SK-MEL-5 (cell line): ENCODE measurements at regions not wholly inside any gene's neighbourhood (a gene's known extent, or its start where the extent isn't known, plus 50 kb on each side); places are given as distances from the start of the nearest gene placed in this dataset.

Source experiments
- DNase-seq: peaks from one replicate; pipeline ENCODE4 v3.0.0-alpha.2; 2016; ENCODE audit warnings: low read depth, low spot score
- in situ Hi-C: cut with HindIII; loops from 2 replicates; pipeline ENCODE4 v1.10.0; 2016; ENCODE audit warnings: low sequenced_read_pairs, high pct_unique_total_duplicates, low pct_unique_long_range_greater_than_20kb

DNA sequence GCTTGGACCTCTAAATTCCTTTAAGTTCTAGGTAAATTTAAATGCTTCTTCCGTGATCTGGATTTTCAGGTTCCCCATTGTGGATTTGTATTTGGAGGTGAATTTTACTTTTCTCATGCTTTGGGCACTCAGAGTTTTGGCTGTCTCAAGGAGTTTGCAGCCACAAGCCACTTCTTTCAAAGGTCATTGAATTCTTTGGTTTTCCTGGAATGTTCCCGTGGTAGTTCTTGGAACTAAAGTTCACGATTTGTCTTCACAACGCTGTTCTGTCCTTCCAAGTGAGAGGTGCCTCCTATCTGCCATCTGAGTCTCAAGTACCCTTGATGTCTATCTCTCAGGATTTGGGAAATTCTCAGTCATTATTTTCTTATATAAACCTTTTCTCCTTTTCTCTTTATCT, 1438.7 kb upstream of the ZEB2 start:
- DNase-seq = peak; percentile 12
- in situ Hi-C loops = no loop called here

DNA sequence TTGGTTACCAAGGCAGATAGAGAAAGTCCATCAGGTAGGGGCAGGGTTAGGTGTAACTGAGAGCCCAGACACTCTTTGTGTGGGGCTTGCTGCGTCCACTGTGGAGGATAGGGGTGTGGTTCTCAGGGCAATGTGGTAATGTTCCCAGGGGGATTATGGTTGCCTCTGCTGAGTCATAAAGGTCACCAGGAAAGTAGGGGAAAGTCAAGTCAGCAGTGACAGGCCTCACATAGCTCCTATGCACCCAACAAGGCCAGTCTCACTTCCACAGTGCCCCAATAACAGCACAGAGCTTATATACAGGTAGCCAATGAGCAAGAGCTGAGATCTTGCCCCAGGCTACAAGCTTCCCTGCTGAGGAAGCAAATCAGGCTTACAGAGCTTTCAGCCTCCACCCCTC, 1438.0 kb upstream of the ZEB2 start:
- peak; percentile 2 for DNase-seq
- in situ Hi-C loops = no loop called here

DNA sequence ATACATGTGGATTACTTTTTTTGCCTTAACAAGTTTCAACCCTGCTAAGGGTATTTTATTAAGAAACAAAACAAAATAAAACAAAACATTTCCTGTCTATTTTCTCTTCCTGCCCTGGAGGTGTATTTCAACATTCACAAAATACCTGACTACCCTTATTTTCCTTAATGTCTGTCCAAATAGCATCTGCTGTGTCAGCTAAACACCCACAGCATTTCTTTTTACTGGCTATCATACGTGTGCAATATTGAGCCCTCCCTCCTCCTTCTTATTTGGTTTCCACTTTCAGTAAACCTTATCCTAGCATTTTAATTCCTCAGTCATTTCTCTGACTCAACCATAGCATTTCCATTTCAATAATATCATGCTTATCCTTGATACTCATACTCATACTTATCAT, 1420.0 kb upstream of the ZEB2 start:
- DNase-seq = no peak
- in situ Hi-C loops = no loop called here

DNA sequence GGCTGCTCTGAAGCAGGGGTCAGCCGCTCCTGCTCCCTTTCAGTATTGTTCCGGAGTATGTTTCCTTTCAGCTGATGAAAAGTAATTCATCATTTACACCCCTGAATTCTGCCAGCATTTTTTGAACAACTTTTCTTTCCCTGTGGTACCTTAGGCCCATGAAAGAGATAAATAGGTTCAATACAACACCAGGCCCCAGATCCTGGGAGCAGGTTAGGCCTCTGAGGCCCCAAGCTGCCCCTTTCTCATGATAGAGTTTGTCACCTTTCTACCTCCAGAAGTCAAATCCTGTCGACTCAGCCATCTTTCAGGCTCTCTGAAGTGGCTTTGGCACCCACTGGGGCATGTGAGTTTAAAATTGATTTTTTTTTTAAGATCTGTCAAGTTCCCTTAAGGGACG, 1415.1 kb upstream of the ZEB2 start:
- in situ Hi-C loops = no loop called here
- no peak for DNase-seq

DNA sequence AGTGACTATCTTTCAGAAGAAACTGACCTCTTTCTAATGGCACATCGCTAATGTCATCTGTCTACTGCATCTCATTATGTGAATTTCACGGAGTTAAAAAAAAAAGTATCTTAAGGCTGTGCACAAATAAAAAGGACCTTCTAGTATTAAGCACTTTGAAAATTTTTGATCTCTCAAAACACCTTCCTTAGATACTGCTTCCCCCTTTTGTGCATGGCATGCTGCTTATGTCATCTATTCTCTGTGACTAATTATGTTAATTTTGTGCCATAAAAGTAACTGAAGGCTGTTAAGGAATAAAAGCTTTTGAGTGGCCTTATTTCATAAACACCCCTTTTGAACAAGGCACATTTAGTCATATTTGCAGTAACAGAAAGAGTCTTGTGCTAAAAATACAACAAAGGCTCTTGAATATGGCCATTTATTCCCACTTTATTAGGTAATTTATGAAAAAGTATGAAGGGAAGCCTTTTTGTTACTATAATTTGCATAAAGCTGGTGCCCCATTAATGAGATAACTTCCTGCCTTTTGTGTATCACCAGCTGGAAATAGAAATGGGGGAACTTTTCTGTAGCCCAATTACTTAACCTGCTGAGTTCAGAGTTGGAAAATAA, 1412.0 kb upstream of the ZEB2 start:
- DNase-seq = peak; percentile 15
- in situ Hi-C loops = no loop called here

DNA sequence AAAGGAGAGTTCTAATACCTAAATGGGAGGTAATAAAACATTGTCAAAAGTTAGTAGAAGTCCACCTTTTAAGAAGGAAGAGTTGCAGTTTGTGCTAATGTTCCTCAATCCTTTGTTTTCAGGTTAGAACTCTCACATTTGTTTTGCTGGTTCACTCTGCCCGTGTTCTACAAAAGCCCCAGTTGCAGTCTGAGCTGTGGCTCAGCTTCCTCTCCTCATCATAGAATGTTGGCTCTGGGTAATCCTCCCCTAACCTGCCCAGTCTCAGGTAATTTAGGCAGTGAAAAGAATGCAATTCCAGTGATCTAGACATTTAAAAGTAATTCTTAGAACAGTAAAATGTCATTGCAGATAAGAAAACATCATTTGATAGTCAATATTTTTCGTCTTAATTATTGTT, 1410.4 kb upstream of the ZEB2 start:
- no peak for DNase-seq
- in situ Hi-C loops = no loop called here

DNA sequence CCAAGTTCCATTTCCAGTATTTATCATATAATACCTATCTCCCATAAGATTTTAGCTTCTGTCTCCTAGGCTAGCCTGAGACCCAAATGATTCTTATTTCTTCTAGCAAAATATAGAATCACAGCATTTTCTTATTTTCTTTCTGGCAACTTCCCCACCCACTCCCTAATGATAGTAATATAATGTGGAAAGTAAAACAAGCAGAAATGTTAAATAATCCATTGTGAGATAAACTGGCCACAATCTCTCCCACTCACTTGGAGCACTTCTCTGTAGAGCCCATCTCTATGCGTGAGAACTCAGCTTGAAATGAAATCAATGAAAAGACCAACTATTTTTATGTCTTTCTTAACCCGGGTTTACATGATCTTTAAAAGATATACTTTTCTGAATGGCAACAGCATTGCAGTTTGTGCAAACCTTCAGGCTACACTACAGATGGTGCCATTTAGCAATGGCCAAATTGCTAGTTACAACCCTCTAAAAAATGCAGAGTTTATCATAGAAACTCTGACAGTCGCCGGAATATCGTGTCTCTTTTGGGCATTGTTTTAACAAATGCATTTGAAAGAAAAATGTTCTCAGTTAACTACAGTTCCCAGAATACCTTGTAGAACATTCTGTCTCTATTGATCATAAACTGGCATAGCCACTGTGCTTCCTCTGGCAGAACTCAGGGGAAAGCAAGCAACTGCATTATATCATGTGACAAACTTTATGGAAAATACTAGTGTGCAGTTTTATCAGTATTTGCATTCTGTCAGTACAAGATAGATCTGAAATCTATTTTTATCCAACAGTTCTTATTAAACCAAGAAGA, 1407.4 kb upstream of the ZEB2 start:
- in situ Hi-C loops = no loop called here
- no peak for DNase-seq

DNA sequence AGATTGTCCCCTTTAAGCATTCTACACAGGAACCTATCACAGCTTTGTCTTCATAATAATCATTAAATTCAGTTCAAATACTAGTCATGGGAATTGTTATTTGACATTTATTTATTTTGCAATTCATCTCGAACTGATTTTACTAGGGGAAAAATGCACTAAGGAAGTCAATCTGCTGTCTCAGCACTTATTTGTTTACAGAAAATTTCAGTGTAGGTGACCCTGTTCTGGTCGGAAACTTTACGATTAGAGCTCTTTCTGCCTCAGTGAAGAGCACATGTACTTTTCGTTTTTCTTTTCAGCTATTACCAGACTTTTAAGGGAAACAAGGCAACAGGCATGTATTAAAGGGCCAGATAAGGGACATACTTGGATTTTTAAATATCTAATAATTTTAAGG, 1405.7 kb upstream of the ZEB2 start:
- in situ Hi-C loops = no loop called here
- DNase-seq = no peak

DNA sequence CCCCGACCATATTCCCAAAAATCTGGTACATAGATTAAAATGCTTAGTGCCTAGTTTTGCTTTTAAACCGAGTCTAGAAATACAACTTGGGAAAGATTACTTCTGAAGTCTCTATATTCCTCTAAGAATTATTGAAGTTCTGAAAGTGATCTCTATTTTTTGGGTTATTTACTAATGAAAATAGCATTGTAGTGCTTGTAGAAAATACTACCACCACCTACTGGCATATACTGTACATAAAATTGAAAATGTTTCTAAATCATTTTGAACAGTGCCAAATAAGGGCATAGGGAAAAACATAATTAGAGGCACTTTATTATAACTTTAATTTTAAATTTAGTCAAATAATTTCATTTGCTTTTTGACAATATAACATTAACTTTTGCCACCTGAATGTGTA, 1399.6 kb upstream of the ZEB2 start:
- DNase-seq = peak; percentile 52
- in situ Hi-C loops = no loop called here

DNA sequence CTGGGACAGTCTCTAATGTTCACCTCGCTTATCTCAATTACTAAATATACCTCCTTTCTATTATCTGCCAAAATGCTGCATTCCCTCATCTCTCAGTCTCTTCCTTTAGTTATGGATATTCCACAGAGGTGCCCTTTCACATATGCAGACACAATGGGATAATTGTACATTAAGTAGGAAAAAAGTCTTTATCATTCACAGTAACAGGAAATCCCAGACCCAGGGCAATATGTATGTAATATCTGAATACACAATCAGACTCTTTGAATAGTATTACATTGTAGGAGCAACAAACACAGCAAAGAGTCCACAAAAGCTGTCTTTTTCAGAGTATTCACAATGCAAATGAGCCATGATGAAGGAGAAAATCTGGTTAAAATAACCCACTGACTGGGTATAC, 1399.0 kb upstream of the ZEB2 start:
- in situ Hi-C loops = no loop called here
- peak; percentile 97 for DNase-seq

DNA sequence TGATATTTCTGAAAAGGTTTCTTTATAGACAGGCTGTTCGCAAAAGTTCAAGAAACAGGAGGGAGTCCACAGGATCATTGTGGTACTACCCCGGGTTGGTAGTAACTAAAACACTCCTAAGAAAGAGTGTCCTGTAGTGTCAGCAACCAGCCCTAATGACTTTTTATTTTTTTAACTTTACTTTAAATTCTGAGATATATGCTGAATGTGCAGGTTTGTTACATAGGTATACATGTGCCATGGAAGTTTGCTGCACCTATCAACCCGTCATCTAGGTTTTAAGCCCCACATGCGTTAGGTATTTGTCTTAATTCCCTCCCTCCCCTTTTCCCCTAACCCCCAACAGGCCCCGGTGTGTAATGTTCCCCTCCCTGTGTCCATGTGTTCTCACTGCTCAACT, 1396.9 kb upstream of the ZEB2 start:
- in situ Hi-C loops = no loop called here
- no peak for DNase-seq

DNA sequence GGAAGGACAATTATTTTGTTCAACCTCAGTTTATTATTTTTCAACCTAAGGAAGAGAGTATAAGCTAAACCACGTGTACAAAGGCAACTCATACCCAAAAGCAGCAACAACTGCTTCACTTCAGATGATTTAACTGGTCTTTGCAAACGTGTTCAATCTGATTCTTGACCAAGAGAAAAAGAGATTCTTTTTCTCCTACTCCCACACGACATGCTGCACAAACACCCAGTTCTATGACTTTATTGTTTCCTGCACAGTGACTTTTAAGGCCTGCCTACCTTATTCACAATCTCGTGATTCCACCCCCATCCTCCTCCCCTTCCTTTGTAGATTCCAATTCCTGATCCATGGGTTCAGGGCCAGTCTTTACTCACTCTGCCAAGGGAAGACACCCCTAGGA, 1394.8 kb upstream of the ZEB2 start:
- DNase-seq = peak; percentile 92
- in situ Hi-C loops = no loop called here

DNA sequence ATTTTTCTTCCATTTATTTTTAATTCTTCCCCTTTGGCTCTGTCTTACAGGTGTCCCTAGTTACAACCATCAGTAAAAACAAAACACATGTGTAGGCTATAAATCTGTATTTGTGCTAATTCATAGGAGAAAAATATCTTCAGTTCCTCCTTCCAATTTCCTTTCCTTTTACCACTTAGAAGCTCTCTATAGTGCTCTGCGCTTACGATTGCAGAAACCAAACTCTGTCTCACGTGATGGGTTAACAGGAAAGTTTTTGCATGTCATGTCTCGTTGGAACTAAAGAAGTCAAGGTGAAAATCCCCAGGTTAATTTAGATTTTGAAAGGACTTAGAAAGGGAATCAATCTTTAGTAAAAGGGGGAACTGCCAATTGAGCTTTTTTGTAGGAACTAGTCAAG, 1390.5 kb upstream of the ZEB2 start:
- DNase-seq = no peak
- in situ Hi-C loops = no loop called here

DNA sequence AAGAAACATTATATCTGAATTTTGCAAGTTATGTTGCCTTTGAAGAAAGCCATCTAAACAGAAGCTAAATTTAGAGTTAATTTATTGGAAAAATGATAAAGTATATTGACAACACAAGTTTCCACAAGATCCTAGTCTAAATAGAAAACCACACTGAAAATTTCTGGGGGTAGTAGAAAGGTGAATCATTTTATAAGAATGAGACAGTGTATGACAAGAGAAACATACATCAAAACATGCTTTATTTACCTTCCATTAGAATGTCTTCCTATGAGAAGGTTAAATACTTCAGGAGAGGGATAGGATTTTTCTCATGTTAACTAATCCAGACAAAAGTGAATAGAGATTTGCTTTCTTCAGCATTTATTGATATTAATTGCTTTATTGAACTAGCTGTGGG, 1389.8 kb upstream of the ZEB2 start:
- DNase-seq = no peak
- in situ Hi-C loops = no loop called here

DNA sequence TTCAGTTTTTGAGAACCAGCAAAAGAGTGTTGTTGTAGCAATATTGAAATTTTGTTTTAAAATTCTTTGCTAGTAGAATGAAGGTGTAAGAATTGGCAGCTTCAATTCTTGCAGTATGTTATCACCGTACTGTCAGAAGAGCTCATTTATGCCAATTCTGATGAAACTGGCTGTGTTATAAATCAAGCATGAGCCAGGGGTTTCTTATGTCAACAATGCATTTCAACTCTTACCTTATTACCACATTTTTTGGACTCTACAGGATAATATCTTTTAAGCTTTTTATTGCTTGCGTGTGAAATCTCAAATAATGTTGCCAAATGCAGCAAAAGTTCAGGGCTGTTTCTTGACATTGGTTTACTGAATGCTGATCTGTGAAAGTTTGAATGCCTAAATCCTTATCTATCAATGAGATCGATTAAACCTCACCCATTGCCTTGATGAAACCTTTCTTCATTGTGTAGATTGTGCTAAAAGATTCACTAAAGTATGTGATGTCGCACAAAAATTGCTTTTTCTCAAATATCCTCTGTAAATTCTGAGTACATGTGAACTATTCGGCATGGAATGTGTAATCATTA, 1389.3 kb upstream of the ZEB2 start:
- in situ Hi-C loops = no loop called here
- no peak for DNase-seq

DNA sequence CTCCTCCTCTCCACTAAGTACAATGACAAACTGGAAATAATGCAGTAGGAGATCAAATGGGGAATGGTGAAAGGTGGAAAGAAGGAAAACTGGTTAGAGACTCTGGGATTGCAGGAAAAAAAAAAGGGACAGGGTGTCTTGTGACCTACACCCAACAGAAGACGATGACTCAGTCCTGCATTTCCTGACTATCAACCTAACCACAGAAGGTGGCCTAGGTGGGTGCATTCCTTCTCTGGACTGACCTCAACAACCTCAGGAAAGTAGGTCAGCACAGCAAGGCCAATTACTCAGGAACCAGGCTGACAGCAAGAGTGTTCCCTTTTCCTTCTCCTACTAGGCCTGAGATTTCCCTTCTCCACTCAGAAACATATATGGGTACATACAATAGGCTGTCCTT, 1386.4 kb upstream of the ZEB2 start:
- in situ Hi-C loops = no loop called here
- DNase-seq = no peak

DNA sequence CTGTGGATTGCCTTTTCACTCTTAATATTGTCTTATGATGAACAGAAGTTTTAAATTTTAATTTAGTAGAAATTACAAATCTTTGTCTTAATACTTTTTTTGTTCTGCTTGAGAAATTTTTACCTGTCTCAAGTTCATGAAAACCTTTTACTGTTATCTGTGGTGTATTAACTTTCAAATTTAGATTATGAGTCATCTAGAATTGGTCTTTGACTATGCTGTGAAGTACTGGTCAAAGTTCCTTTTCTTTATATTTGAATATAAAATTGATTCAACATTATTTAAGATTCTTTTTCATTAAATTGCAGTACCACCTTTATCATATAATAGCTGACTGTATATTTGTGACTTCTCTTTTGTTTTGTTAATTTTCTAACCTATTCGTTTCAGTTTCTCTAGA, 1385.5 kb upstream of the ZEB2 start:
- in situ Hi-C loops = no loop called here
- no peak for DNase-seq

DNA sequence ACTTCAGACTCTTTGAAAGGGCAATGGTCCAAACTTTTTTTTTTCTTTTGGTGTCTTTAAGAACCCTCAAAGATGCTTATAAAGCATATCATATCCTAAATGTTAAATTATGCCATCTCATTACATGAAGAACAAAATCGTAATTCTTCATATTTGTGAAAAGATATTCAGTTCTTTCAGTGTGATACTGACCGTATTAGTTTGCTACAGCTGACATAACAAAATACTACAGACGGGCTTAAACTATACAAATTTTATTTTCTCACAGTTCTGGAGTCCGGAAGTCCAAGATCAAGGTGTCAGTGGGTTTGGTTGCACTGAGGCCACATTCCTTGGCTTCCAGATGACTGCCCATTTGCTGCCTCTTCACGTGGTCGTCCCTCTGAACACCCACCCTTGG, 1377.2 kb upstream of the ZEB2 start:
- DNase-seq = no peak
- in situ Hi-C loops = no loop called here

DNA sequence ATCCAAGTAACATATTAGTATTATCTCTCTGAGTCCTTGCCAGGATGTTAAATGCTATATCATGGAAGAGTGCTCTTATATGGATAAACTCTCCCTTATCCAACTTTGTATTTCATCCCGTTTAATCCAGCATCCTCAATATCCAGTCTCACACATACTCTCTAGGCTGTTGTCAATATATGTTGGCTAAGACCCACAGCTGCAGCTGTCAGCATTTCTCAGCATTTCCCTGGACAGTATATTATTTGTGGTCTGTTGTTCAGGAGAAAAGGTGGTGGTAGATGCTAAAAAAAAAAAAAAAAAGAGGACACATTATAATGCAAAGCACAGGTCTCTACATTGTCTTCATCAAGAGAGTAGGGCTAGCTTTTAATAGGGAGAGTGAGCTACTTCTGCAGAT, 1368.0 kb upstream of the ZEB2 start:
- in situ Hi-C loops = no loop called here
- DNase-seq = no peak
